H9 (cell line): ENCODE measurements at regions not wholly inside any gene's neighbourhood (a gene's known extent, or its start where the extent isn't known, plus 50 kb on each side); places are given as distances from the start of the nearest gene placed in this dataset.

ENCODE experiments used
- DNase-seq: peaks from one replicate; pipeline ENCODE4 v3.0.0-alpha.2; 2017
- H2AFZ ChIP-seq: one replicate; pipeline ENCODE4 v1.6.1; 2013; ENCODE audit warnings: mild to moderate bottlenecking, low read length, control low read depth, moderate library complexity
- H2AK5ac ChIP-seq: 2 replicates; pipeline ENCODE4 v1.6.1; 2013; ENCODE audit warnings: low read length, control low read depth, mixed read lengths; ENCODE audit not compliant: insufficient read length
- H2BK120ac ChIP-seq: one replicate; pipeline ENCODE4 v1.6.1; 2013; ENCODE audit warnings: low read depth, mild to moderate bottlenecking, low read length, control low read depth, inconsistent platforms; ENCODE audit not compliant: poor library complexity, severe bottlenecking
- H2BK12ac ChIP-seq: 2 replicates; pipeline ENCODE4 v1.6.1; 2013; ENCODE audit warnings: low read length, control low read depth, mixed read lengths, low read depth; ENCODE audit not compliant: insufficient read length
- H2BK15ac ChIP-seq: 2 replicates; pipeline ENCODE4 v1.6.1; 2013; ENCODE audit warnings: low read depth, low read length, control low read depth
- H2BK20ac ChIP-seq: one replicate; pipeline ENCODE4 v1.6.1; 2013; ENCODE audit warnings: low read depth, mild to moderate bottlenecking, low read length, control low read depth, inconsistent platforms; ENCODE audit not compliant: poor library complexity, severe bottlenecking
- H2BK5ac ChIP-seq: 2 replicates; pipeline ENCODE4 v1.6.1; 2013; ENCODE audit warnings: low read length, control low read depth, mixed read lengths; ENCODE audit not compliant: insufficient read length
- H3K14ac ChIP-seq: 2 replicates; pipeline ENCODE4 v1.6.1; 2013; ENCODE audit warnings: low read length, control low read depth; ENCODE audit not compliant: insufficient read depth
- H3K18ac ChIP-seq: 2 replicates; pipeline ENCODE4 v1.6.1; 2013; ENCODE audit warnings: low read depth, mild to moderate bottlenecking, mixed read lengths, low read length, control low read depth; ENCODE audit not compliant: insufficient read length
- H3K23ac ChIP-seq: 2 replicates; pipeline ENCODE4 v1.6.1; 2013; ENCODE audit warnings: low read length, control low read depth, mixed read lengths, low read depth; ENCODE audit not compliant: insufficient read length
- H3K23me2 ChIP-seq: 2 replicates; pipeline ENCODE4 v1.6.1; 2013; ENCODE audit warnings: low read depth, mild to moderate bottlenecking, mixed read lengths, low read length, control low read depth; ENCODE audit not compliant: insufficient read length, poor library complexity, severe bottlenecking
- H3K27ac ChIP-seq: 2 replicates; pipeline ENCODE4 v1.5.1; 2013; ENCODE audit warnings: low read length, control low read depth, mixed read lengths, low read depth; ENCODE audit not compliant: insufficient read length
- H3K27me3 ChIP-seq: 2 replicates; pipeline ENCODE4 v1.6.1; 2013; ENCODE audit warnings: low read length, control low read depth, inconsistent platforms; ENCODE audit not compliant: insufficient read depth
- H3K4ac ChIP-seq: 2 replicates; pipeline ENCODE4 v1.6.1; 2013; ENCODE audit warnings: low read depth, mild to moderate bottlenecking, control low read depth, inconsistent platforms, low read length, moderate library complexity
- H3K4me1 ChIP-seq: 2 replicates; pipeline ENCODE4 v1.6.1; 2013; ENCODE audit warnings: low read length, control low read depth, inconsistent platforms; ENCODE audit not compliant: insufficient read depth
- H3K4me2 ChIP-seq: 2 replicates; pipeline ENCODE4 v1.6.1; 2013; ENCODE audit warnings: low read length, control low read depth, mixed read lengths; ENCODE audit not compliant: insufficient read length, insufficient read depth
- H3K56ac ChIP-seq: 2 replicates; pipeline ENCODE4 v1.6.1; 2013; ENCODE audit warnings: low read depth, mild to moderate bottlenecking, mixed read lengths, low read length, control low read depth; ENCODE audit not compliant: insufficient read length
- H3K79me1 ChIP-seq: 2 replicates; pipeline ENCODE4 v1.6.1; 2013; ENCODE audit warnings: low read depth, mild to moderate bottlenecking, moderate library complexity, low read length, control low read depth, inconsistent platforms; ENCODE audit not compliant: insufficient read depth, poor library complexity, severe bottlenecking
- H3K79me2 ChIP-seq: 2 replicates; pipeline ENCODE4 v1.6.1; 2013; ENCODE audit warnings: low read length, control low read depth, inconsistent platforms; ENCODE audit not compliant: insufficient read depth
- H3K9ac ChIP-seq: 2 replicates; pipeline ENCODE4 v1.6.1; 2013; ENCODE audit warnings: low read length, control low read depth, mixed read lengths; ENCODE audit not compliant: insufficient read length; ENCODE audit errors: extremely low read depth
- H3K9me3 ChIP-seq: one replicate; pipeline ENCODE4 v1.6.1; 2013; ENCODE audit warnings: low read depth, low read length, inconsistent platforms; ENCODE audit not compliant: control insufficient read depth
- H3T11ph ChIP-seq: one replicate; pipeline ENCODE4 v1.6.1; 2013; ENCODE audit warnings: mild to moderate bottlenecking, low read length, control low read depth, inconsistent platforms
- H4K20me1 ChIP-seq: one replicate; pipeline ENCODE4 v1.6.1; 2013; ENCODE audit not compliant: control insufficient read depth, insufficient read length, insufficient read depth
- H4K5ac ChIP-seq: 2 replicates; pipeline ENCODE4 v1.6.1; 2013; ENCODE audit warnings: low read depth, mild to moderate bottlenecking, mixed read lengths, low read length, control low read depth; ENCODE audit not compliant: insufficient read length
- H4K8ac ChIP-seq: replicated peaks from 2 replicates; pipeline ENCODE4 v1.6.1; 2013; ENCODE audit warnings: low read length, control low read depth, mixed read lengths, low read depth; ENCODE audit not compliant: insufficient read length
- H4K91ac ChIP-seq: 2 replicates; pipeline ENCODE4 v1.6.1; 2013; ENCODE audit warnings: low read depth, mild to moderate bottlenecking, moderate library complexity, mixed read lengths, low read length, control low read depth; ENCODE audit not compliant: insufficient read length
- H3K27ac Mint-ChIP-seq, 3 experiments: 2 replicates in 2 of 3; 3 replicates in 1 of 3; pipeline ENCODE4 v1.8.0; 2020 to 2021; ENCODE audit warnings: mixed read lengths in 3 of 3, mild to moderate bottlenecking in 1 of 3, moderate library complexity in 1 of 3
- H3K27me3 Mint-ChIP-seq: 2 replicates; pipeline ENCODE4 v1.8.0; 2021; ENCODE audit warnings: low read depth, mild to moderate bottlenecking, moderate library complexity, mixed read lengths
- H3K36me3 Mint-ChIP-seq, 3 experiments: 2 replicates in 2 of 3; 3 replicates in 1 of 3; pipeline ENCODE4 v1.8.0; 2020 to 2021; ENCODE audit warnings: low read depth in 3 of 3, mixed read lengths in 3 of 3; ENCODE audit not compliant: insufficient read depth in 1 of 3
- H3K4me1 Mint-ChIP-seq, 2 experiments: 2 replicates each; pipeline ENCODE4 v1.8.0; 2020; ENCODE audit warnings: mixed read lengths in 2 of 2
- H3K4me3 Mint-ChIP-seq, 2 experiments: 2 replicates in 1 of 2; 3 replicates in 1 of 2; pipeline ENCODE4 v1.8.0; 2020 to 2021; ENCODE audit warnings: mild to moderate bottlenecking in 2 of 2, mixed read lengths in 2 of 2, moderate library complexity in 1 of 2
- H3K9me3 Mint-ChIP-seq, 2 experiments: 2 replicates in 1 of 2; 3 replicates in 1 of 2; pipeline ENCODE4 v1.8.0; 2020; ENCODE audit warnings: mild to moderate bottlenecking in 2 of 2, mixed read lengths in 2 of 2, moderate library complexity in 1 of 2
- WGBS: extraction: QIAGEN DNeasy Blood & Tissue Kit; methylation state at CpG from one replicate; pipeline ENCODE4 v1.1.7; 2013; ENCODE audit warnings: missing lambda C conversion rate, low lambda C conversion rate, mixed read lengths; ENCODE audit not compliant: insufficient read length; ENCODE audit errors: extremely low coverage; 5-methylcytosine and 5-hydroxymethylcytosine counted together
- TF ChIP-seq, protein P1 (sequence below): fragments of 200-600 bp; sonication (generic); conservative IDR thresholded peaks from 3 replicates; pipeline ENCODE4 v1.8.0; 2021; ENCODE audit warnings: antibody characterized with exemption, mild to moderate bottlenecking

DNA sequence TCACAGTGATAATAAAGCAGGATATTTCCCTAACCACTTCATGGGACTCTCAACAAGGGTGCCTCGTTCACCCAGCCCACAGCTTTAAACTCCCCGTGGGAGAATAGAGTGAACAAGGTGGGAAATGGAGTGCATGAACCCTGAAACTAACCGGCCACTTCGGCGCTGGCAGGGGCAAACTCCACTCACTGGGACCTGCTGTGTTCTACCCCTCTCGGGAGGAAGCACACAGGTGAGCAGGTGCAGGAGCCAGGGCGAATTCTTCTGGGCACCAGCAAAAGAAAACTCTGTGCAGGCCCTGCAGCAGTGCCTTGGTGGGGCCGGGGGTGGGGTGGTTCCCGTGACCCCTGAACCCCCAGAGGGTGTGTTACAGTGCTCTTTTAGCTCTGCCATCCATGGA, 2029.1 kb upstream of the LRRTM1 start:
- Histone ChIP-seq H3K9me3 (no peaks in the 10 kb centered on the region), H4K5ac (no peak overlapping the region), H3K4ac (no peak overlapping the region), H2AFZ (no peak overlapping the region), H2AK5ac (no peak overlapping the region), H3K23ac (no peak overlapping the region), H3K4me2 (no peak overlapping the region), H3K4me1 (no peaks in the 10 kb centered on the region), H3T11ph (no peak overlapping the region), H3K79me1 (no peaks in the 10 kb centered on the region), H4K20me1 (no peaks in the 10 kb centered on the region), H3K14ac (no peak overlapping the region), H2BK15ac (no peak overlapping the region), H3K23me2 (no peaks in the 10 kb centered on the region), H3K27ac (no peak overlapping the region), H3K56ac (no peak overlapping the region), H3K9ac (no peak overlapping the region), H4K8ac (no peak overlapping the region), H2BK12ac (no peak overlapping the region), H3K79me2 (no peaks in the 10 kb centered on the region), H3K18ac (no peak overlapping the region), H4K91ac (no peak overlapping the region), H3K27me3 (no peaks in the 10 kb centered on the region), H2BK120ac (no peak overlapping the region), H2BK5ac (no peak overlapping the region), H2BK20ac (no peak overlapping the region)
- Mint-ChIP-seq H3K4me1 (peaks cover 0 to 6% of the 10 kb centered on the region in 2 experiments; a peak in 1 of 4 replicates), H3K27me3 (no peaks in the 10 kb centered on the region), H3K4me3 (no peak overlapping the region), H3K36me3 (no peaks in the 10 kb centered on the region), H3K27ac (no peak overlapping the region), H3K9me3 (no peaks in the 10 kb centered on the region)
- DNase-seq: no peak
- WGBS: no CpG with 5 or more reads among the region's 9 CpGs
- TF ChIP-seq, protein P1, sequence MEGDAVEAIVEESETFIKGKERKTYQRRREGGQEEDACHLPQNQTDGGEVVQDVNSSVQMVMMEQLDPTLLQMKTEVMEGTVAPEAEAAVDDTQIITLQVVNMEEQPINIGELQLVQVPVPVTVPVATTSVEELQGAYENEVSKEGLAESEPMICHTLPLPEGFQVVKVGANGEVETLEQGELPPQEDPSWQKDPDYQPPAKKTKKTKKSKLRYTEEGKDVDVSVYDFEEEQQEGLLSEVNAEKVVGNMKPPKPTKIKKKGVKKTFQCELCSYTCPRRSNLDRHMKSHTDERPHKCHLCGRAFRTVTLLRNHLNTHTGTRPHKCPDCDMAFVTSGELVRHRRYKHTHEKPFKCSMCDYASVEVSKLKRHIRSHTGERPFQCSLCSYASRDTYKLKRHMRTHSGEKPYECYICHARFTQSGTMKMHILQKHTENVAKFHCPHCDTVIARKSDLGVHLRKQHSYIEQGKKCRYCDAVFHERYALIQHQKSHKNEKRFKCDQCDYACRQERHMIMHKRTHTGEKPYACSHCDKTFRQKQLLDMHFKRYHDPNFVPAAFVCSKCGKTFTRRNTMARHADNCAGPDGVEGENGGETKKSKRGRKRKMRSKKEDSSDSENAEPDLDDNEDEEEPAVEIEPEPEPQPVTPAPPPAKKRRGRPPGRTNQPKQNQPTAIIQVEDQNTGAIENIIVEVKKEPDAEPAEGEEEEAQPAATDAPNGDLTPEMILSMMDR: no peak
